ENCODE measurements at regions not wholly inside any gene's neighbourhood (a gene's known extent, or its start where the extent isn't known, plus 50 kb on each side); places are given as distances from the start of the nearest gene placed in this dataset.
"Not testable (repeated sequence)": the region's sequence is repeated elsewhere in the genome, so short reads cannot be mapped to it uniquely, and the experiment has no call there.

DNA sequence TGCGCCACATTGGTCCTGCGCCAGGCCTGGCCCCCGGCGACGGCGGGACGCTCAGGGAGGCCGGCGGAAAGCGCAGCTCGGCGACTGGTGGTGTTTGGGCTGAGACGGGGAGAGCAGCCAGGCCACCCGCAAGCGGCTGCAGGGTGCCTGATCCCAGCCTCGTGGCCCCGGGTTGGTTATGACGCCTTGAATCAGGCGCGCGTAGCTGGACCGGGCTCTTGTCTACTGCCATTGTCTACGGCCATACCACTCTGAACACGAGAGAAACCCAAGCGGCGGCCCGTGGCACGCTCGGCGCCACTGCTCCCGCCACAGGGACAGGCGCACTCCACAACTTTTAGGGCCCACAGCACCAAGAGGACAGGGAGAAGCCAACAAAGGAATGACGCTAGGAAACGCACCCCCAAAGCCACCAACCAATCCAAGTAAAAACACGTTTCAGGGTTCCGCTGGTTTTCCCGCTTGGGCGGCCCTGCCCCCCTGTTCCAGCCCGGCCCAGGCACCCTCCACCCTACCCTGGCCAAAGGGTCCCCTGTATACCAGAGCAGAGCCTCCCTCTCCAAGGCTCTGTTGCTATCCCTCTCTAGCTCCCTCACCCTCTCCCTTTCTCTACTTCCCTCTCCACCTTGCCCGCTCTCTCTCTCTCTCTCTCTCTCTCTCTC lies 1849.3 kb upstream of the DEFB115 start:
- Histone ChIP-seq H3K27me3 (ENCODE audit: control insufficient read depth, insufficient read depth) (no peaks in the 10 kb centered on the region), H3K4me1 (ENCODE audit: control insufficient read depth, insufficient read depth, low read length) (no peaks in the 10 kb centered on the region), H3K27ac (ENCODE audit: low read length) (no peak overlapping the region), H3K9me3 (ENCODE audit: control insufficient read depth, low read length) (no peaks in the 10 kb centered on the region), H3K4me3 (ENCODE audit: low read length) (no peak overlapping the region)
- DNase-seq (no peak), ATAC-seq (peak; percentile 41 to 44)
- 40% methylated on average over 40 of the region's 40 CpGs for WGBS
- intact Hi-C loops (cut with DNase I) = no loop called here

DNA sequence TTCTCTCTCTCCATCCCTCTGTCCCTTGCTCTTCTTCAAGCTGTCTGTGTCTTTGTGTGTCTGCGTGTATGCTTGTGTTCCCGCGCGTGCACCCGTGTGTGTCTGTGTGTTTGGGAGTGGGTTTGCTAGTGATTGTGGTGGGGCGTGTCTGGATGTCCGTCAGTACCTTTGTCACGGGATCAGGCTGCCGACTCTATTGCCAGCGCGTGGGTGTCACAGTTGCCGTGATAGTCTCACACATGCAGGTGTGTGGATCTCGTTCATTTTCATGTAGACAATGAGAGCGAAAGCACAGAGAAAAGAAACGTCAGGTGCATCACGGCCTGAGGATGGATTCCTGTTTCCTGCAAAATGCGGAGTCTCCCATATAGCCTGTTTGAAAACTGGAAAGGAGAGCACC lies 1848.8 kb upstream of the DEFB115 start:
- H3K27me3 ChIP-seq (ENCODE audit: control insufficient read depth, insufficient read depth); H3K4me1 ChIP-seq (ENCODE audit: control insufficient read depth, insufficient read depth, low read length); H3K27ac ChIP-seq (ENCODE audit: low read length); ATAC-seq; H3K9me3 ChIP-seq (ENCODE audit: control insufficient read depth, low read length); intact Hi-C loops (cut with DNase I); H3K4me3 ChIP-seq (ENCODE audit: low read length): not testable (repeated sequence)
- DNase-seq = peak in 1 of 3 donors; percentile 32
- 51% methylated on average over 17 of the region's 17 CpGs for WGBS

- H3K9me3 ChIP-seq (ENCODE audit: control insufficient read depth, low read length); intact Hi-C loops (cut with DNase I); H3K4me3 ChIP-seq (ENCODE audit: low read length); DNase-seq; ATAC-seq; H3K27ac ChIP-seq (ENCODE audit: low read length); H3K4me1 ChIP-seq (ENCODE audit: control insufficient read depth, insufficient read depth, low read length); H3K27me3 ChIP-seq (ENCODE audit: control insufficient read depth, insufficient read depth): not testable (repeated sequence)
- 54% methylated on average over 26 of the region's 26 CpGs for WGBS
Measured at GRCh38 chr20:29409160-29409689, 1848.2 kb upstream of the DEFB115 start.

DNA sequence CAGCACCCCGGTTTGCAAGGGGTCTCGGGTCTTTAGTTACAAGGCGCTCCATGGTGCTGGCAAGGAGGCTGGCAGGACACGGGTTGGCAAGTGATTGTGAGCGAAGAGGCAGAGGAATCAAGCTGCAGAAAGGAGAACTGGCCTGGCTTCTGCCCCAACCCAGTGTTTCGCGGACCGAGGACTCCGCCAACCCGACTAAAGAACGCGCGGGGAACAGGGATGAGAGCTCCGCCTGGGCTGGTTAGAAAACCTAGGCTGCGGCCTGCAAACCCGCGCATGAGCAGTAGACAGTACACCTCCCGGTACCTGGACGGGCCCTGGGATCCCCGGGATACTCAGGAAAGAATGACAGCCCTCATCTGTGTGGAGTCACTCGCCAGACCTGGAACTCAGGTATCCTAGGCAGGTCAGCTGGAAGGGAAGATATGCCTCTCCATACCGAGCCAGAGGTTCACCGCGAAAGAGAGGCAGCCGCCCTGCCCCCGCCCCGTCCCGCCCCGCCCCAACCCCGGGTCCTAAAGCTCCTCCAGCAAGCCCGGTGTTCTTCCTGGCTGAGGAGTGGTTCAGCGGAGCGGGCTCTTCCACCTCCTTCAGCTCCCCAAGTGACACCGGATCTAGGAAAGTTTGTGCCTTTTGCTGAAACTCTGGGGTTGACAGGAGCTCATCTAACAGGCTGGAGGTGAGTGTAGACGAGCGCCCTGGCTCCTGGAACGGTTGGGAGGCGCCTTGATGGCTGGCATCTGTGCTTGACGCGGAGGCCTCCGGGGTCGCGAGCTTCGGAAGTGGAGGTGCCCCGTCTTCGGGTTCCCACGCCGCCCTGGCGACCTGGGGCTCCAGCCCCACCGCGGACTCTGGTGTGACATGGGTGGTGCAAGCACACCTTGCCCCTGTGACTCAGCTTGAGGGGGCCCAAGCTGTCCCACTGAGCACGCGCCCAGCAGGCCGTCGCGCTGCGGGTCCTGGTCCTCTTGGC lies 1847.3 kb upstream of the DEFB115 start:
- Histone ChIP-seq H3K9me3 (ENCODE audit: control insufficient read depth, low read length) (no peaks in the 10 kb centered on the region), H3K27ac (ENCODE audit: low read length) (no peak overlapping the region), H3K27me3 (ENCODE audit: control insufficient read depth, insufficient read depth) (no peaks in the 10 kb centered on the region), H3K4me3 (ENCODE audit: low read length) (no peak overlapping the region), H3K4me1 (ENCODE audit: control insufficient read depth, insufficient read depth, low read length) (no peaks in the 10 kb centered on the region)
- intact Hi-C loops (cut with DNase I) = no loop called here
- WGBS = 36% methylated on average over 57 of the region's 57 CpGs
- peak in 1 of 2 donors; percentile 27 for ATAC-seq
- DNase-seq = peak in 1 of 3 donors; percentile 57

DNA sequence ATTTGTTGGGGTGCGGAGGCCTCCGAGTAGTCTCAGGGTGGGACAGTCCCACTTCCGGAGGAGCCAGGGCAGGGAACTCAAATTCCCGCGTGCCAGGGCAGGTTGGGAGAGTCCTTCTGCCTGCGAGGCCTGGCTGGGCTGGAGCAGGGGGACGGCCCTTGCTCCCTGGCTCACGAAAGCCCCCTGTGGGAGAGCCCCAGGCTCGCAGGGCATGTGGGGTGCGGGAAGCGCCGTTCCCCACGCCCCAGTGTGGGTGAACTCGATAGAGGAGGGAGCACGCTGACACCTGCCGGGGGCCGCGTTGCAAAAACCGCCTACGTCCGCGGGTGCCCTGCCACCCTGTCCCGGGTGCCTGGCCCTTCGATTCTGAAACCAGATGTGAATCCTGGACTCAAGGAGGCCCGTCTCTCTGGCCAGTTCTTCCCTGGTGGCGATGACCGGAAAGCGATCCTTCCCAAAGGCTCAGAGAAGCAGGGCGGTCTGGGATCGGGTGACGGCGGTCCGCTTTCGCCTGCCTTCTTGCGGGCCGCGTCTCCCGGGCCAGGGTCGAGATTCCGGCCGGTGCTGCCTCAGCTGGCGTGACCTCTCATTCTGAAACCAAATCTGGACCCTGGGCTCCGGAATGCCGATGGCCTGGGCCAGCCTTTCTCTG lies 1846.5 kb upstream of the DEFB115 start:
- no peak overlapping the region for H3K27ac ChIP-seq (ENCODE audit: low read length)
- H3K9me3 ChIP-seq (ENCODE audit: control insufficient read depth, low read length) = no peaks in the 10 kb centered on the region
- WGBS = 41% methylated on average over 44 of the region's 44 CpGs
- ATAC-seq = peak; percentile 58 to 74
- intact Hi-C loops (cut with DNase I) = no loop called here
- peak in 1 of 3 donors; percentile 28 for DNase-seq
- H3K4me3 ChIP-seq (ENCODE audit: low read length) = no peak overlapping the region
- H3K27me3 ChIP-seq (ENCODE audit: control insufficient read depth, insufficient read depth) = no peaks in the 10 kb centered on the region
- H3K4me1 ChIP-seq (ENCODE audit: control insufficient read depth, insufficient read depth, low read length) = no peaks in the 10 kb centered on the region

DNA sequence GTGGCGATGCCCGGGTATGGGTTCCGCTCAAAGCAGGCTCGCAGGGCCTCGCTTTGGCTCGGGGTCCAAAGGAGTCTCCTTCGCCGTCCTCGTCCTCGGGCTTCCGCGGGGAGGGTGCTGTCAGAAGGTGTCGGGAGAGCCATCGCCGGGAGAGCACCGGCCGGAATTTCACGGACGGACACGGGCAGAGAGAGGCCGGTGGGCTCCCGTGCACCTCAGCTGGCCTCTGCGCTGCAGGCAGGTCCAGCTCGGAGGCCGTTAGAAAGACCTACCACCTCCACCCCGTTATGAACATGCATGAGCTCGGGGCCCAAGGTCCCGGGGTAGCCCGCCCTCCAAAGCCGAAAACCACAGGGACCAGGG lies 1846.0 kb upstream of the DEFB115 start:
- H3K4me3 ChIP-seq (ENCODE audit: low read length); H3K9me3 ChIP-seq (ENCODE audit: control insufficient read depth, low read length); H3K27me3 ChIP-seq (ENCODE audit: control insufficient read depth, insufficient read depth); H3K4me1 ChIP-seq (ENCODE audit: control insufficient read depth, insufficient read depth, low read length); H3K27ac ChIP-seq (ENCODE audit: low read length); DNase-seq; intact Hi-C loops (cut with DNase I): not testable (repeated sequence)
- ATAC-seq = peak; percentile 29 to 44
- 47% methylated on average over 30 of the region's 30 CpGs for WGBS

DNA sequence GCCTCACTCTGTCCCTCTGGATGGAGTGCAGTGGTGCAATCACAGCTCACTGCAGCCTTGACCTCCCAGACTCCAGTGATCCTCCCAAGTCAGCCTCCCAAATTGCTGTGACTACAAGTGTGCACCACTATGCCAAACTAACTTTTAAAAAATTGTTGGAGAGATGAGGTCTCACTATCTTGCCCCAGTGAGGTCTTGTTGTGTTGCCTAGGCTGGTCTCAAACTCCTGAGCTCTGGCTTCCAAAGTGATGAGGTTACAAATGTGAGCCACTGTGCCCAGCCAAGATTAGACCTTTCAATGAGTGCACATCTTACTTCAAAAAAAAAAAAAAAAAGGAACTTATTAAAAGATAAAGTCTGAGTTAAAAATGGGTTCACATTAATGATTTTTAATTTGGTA lies 1838.1 kb upstream of the DEFB115 start:
- H3K9me3 ChIP-seq (ENCODE audit: control insufficient read depth, low read length) = no peaks in the 10 kb centered on the region
- intact Hi-C loops (cut with DNase I) = no loop called here
- H3K27me3 ChIP-seq (ENCODE audit: control insufficient read depth, insufficient read depth) = no peaks in the 10 kb centered on the region
- ATAC-seq = peak in 1 of 2 donors; percentile 11
- no peak for DNase-seq
- no peaks in the 10 kb centered on the region for H3K4me1 ChIP-seq (ENCODE audit: control insufficient read depth, insufficient read depth, low read length)
- no peak overlapping the region for H3K4me3 ChIP-seq (ENCODE audit: low read length)
- H3K27ac ChIP-seq (ENCODE audit: low read length) = no peak overlapping the region

DNA sequence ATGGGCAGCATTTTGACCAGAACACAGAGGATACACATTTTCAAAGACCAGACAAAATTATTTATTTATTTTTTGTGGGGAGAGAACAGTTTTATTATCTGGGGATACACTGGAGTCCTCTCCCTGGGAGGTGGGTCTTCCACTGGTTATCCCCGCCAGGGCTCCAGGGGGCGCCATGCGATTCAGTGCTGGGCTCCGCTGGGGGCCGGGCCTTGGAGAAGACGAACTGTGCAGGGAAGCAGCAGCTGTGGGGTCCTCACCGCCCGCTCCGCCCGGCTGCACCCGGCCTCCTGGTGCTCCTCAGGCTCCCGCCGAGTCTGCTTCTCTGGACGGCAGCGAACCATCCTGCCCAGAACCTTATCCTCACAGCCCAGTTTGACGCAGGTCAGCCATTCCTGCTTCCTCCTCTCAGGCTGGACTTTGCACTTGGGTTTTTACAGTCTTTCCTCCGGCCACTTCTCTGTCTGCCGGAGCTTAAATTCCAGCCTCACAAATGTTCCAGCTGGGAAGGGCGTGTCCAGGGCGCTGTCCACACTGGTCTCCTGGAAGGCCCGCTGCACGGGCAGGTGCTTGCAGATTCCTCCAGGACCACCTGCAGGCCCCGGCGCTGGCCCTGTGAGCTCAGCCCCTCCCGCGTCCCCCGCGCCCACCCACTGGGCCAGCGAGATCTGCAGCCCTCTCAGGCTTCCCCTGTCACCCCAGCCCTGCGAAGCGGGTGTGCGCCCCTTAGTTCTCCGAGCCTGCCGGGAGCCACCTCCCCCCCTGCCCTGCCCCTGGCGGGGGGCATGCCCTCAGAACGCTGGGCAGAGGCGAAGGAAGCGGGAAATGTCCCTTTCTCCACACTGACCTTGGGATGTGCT lies 1830.0 kb upstream of the DEFB115 start:
- H3K27ac ChIP-seq (ENCODE audit: low read length) = no peak overlapping the region
- no peaks in the 10 kb centered on the region for H3K27me3 ChIP-seq (ENCODE audit: control insufficient read depth, insufficient read depth)
- DNase-seq = no peak
- H3K4me1 ChIP-seq (ENCODE audit: control insufficient read depth, insufficient read depth, low read length) = no peaks in the 10 kb centered on the region
- intact Hi-C loops (cut with DNase I) = no loop called here
- no peak for ATAC-seq
- H3K9me3 ChIP-seq (ENCODE audit: control insufficient read depth, low read length) = no peaks in the 10 kb centered on the region
- H3K4me3 ChIP-seq (ENCODE audit: low read length) = no peak overlapping the region
- WGBS = 27% methylated on average over 38 of the region's 38 CpGs

GRCh38 chr20:29430531-29430930 lies 1826.9 kb upstream of the DEFB115 start:
- no peak overlapping the region for H3K27ac ChIP-seq (ENCODE audit: low read length)
- intact Hi-C loops (cut with DNase I) = no loop called here
- ATAC-seq = no peak
- DNase-seq = no peak
- no peaks in the 10 kb centered on the region for H3K4me1 ChIP-seq (ENCODE audit: control insufficient read depth, insufficient read depth, low read length)
- no peaks in the 10 kb centered on the region for H3K27me3 ChIP-seq (ENCODE audit: control insufficient read depth, insufficient read depth)
- WGBS = 16% methylated on average over 40 of the region's 43 CpGs
- no peak overlapping the region for H3K4me3 ChIP-seq (ENCODE audit: low read length)
- H3K9me3 ChIP-seq (ENCODE audit: control insufficient read depth, low read length) = no peaks in the 10 kb centered on the region

DNA sequence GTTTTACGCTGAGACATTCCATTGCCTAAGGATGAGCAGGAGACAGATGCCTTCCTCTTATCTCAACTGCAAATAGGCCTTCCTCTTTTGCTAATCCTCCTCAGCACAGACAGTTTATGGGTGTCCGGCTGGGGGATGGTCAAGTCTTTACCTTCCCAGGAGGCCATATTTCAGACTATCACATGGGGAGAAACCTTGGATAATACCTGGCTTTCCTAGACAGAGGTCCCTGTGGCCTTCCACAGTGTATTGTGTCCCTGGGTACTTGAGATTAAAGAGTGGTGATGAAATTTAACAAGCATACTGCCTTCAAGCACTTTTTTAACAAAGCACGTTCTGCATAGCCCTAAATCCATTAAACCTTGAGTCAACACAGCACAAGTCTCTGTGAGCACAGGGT lies 1816.7 kb upstream of the DEFB115 start:
- intact Hi-C loops (cut with DNase I); ATAC-seq: not testable (repeated sequence)

More for the DNA sequence above, 1816.7 kb upstream of the DEFB115 start:
- not testable (repeated sequence) for DNase-seq; H3K4me3 ChIP-seq (ENCODE audit: low read length); H3K4me1 ChIP-seq (ENCODE audit: control insufficient read depth, insufficient read depth, low read length); H3K9me3 ChIP-seq (ENCODE audit: control insufficient read depth, low read length); H3K27ac ChIP-seq (ENCODE audit: low read length); H3K27me3 ChIP-seq (ENCODE audit: control insufficient read depth, insufficient read depth)
- 59% methylated on average over 3 of the region's 3 CpGs for WGBS
